PC-9 (cell line): ENCODE measurements at regions not wholly inside any gene's neighbourhood (a gene's known extent, or its start where the extent isn't known, plus 50 kb on each side); places are given as distances from the start of the nearest gene placed in this dataset.

Experiments used
- BruUV-seq: library from RNA; stranded (reverse); fragments of 400-500 nt; replicated peaks from 2 replicates; lab custom pipeline; 2021; lab: Mats Ljungman, UMichigan
- CTCF ChIA-PET: fragments of 300-600 bp; sonication (Branson Sonifier 250); formaldehyde crosslinking; loops from one replicate; lab custom pipeline; 2022; ENCODE audit warnings: antibody characterized with exemption; lab: Charles Lee
- POLR2A ChIA-PET: fragments of 300-600 bp; sonication (Branson Sonifier 250); formaldehyde crosslinking; loops from one replicate; lab custom pipeline; 2022; ENCODE audit warnings: antibody characterized with exemption; ENCODE audit not compliant: unreplicated experiment; lab: Charles Lee
- DNase-seq, 2 experiments: peaks; one replicate each; pipeline versions ENCODE4 v3.0.0 to v3.0.0-alpha.2; 2015 to 2022; ENCODE audit warnings: mixed read lengths in 1 of 2
- H2AFZ ChIP-seq: fragments of 200-600 bp; sonication (generic); 2 replicates; pipeline ENCODE4 v1.8.1; 2017; ENCODE audit warnings: antibody characterized with exemption
- H3F3A ChIP-seq: fragments of 200-600 bp; sonication (generic); 2 replicates; pipeline ENCODE4 v1.8.1; 2017; ENCODE audit warnings: antibody characterized with exemption, mild to moderate bottlenecking, low read depth; ENCODE audit not compliant: insufficient read depth
- H3K27ac ChIP-seq: fragments of 200-600 bp; sonication (generic); 2 replicates; pipeline ENCODE4 v1.6.1; 2016; ENCODE audit warnings: mixed run types
- H3K27me3 ChIP-seq: fragments of 200-600 bp; sonication (generic); 2 replicates; pipeline ENCODE4 v1.6.1; 2016; ENCODE audit warnings: low read depth, mixed run types; ENCODE audit not compliant: insufficient read depth
- H3K36me3 ChIP-seq: fragments of 200-600 bp; sonication (generic); 2 replicates; pipeline ENCODE4 v1.6.1; 2016; ENCODE audit warnings: low read depth, mixed run types
- H3K4me1 ChIP-seq: fragments of 200-600 bp; sonication (generic); replicated peaks from 2 replicates; pipeline ENCODE4 v1.6.1; 2016; ENCODE audit warnings: mixed run types; ENCODE audit not compliant: insufficient read depth
- H3K4me2 ChIP-seq: fragments of 200-600 bp; sonication (generic); 2 replicates; pipeline ENCODE4 v1.6.1; 2017; ENCODE audit warnings: mixed run types
- H3K4me3 ChIP-seq: fragments of 200-600 bp; sonication (generic); 2 replicates; pipeline ENCODE4 v1.6.1; 2016; ENCODE audit warnings: mixed run types
- H3K79me2 ChIP-seq: fragments of 200-600 bp; sonication (generic); 2 replicates; pipeline ENCODE4 v1.6.1; 2017; ENCODE audit warnings: low read depth, mixed run types
- H3K9me2 ChIP-seq: fragments of 200-600 bp; sonication (generic); 2 replicates; pipeline ENCODE4 v1.8.1; 2017; ENCODE audit warnings: mild to moderate bottlenecking; ENCODE audit not compliant: insufficient read depth
- H3K9me3 ChIP-seq: fragments of 200-600 bp; sonication (generic); 2 replicates; pipeline ENCODE4 v1.8.1; 2016; ENCODE audit warnings: low read depth; ENCODE audit not compliant: insufficient read depth
- H4K20me1 ChIP-seq: fragments of 200-600 bp; sonication (generic); 2 replicates; pipeline ENCODE4 v1.8.1; 2017; ENCODE audit not compliant: insufficient read depth
- EZH2 ChIP-seq: fragments of 200-600 bp; sonication (generic); IDR thresholded peaks from 2 replicates; pipeline ENCODE4 v1.8.0; 2017; ENCODE audit warnings: antibody characterized with exemption, low read depth
- intact Hi-C: fragments of 100-400 bp; cut with micrococcal nuclease; formaldehyde crosslinking; loops from one replicate; pipeline ENCODE4 v1.10.0; 2022; ENCODE audit not compliant: unreplicated experiment
- TF ChIP-seq, protein P1 (sequence below): fragments of 200-600 bp; sonication (generic); conservative IDR thresholded peaks from 2 replicates; pipeline ENCODE4 v1.6.1; 2017; ENCODE audit warnings: mixed run types, antibody characterized with exemption, mild to moderate bottlenecking, moderate library complexity

DNA sequence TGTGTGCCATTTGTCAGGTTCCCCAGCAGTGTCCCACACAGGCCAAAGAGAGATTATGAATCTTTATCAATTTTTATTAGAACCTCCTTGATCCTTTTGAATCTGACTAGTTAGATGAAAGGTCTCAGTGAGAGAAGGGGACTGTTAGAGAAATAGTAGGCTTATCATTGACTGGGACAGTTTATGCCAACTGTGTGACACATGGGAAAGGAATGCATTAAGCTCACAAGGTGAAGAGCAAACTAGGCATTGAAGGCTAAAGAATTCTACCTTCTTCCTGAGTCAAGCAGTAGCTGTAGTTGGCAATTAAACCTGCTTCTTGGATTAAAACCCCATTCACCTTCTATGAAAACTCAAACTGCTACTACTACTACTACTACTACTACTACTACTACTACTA lies 389.6 kb upstream of the CDH19 start:
- BruUV-seq, result no TSS peak
- no peaks in the 10 kb centered on the region for H3K9me2 ChIP-seq
- no peaks in the 10 kb centered on the region for H3F3A ChIP-seq
- TF ChIP-seq EZH2, result no peak
- TF ChIP-seq, protein P1, sequence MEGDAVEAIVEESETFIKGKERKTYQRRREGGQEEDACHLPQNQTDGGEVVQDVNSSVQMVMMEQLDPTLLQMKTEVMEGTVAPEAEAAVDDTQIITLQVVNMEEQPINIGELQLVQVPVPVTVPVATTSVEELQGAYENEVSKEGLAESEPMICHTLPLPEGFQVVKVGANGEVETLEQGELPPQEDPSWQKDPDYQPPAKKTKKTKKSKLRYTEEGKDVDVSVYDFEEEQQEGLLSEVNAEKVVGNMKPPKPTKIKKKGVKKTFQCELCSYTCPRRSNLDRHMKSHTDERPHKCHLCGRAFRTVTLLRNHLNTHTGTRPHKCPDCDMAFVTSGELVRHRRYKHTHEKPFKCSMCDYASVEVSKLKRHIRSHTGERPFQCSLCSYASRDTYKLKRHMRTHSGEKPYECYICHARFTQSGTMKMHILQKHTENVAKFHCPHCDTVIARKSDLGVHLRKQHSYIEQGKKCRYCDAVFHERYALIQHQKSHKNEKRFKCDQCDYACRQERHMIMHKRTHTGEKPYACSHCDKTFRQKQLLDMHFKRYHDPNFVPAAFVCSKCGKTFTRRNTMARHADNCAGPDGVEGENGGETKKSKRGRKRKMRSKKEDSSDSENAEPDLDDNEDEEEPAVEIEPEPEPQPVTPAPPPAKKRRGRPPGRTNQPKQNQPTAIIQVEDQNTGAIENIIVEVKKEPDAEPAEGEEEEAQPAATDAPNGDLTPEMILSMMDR, result no peak
- no peaks in the 10 kb centered on the region for H3K36me3 ChIP-seq
- H3K4me3 ChIP-seq, result no peak overlapping the region
- DNase-seq, result peak in 1 of 2 experiments; percentile 11
- H3K27me3 ChIP-seq, result no peaks in the 10 kb centered on the region
- no peaks in the 10 kb centered on the region for H3K79me2 ChIP-seq
- ChIA-PET POLR2A (no interaction called here), CTCF (no interaction called here)
- no peak overlapping the region for H3K4me2 ChIP-seq
- intact Hi-C loops, result no loop called here
- H3K9me3 ChIP-seq, result no peaks in the 10 kb centered on the region
- H3K4me1 ChIP-seq, result no peaks in the 10 kb centered on the region
- H2AFZ ChIP-seq, result no peak overlapping the region
- no peak overlapping the region for H3K27ac ChIP-seq
- H4K20me1 ChIP-seq, result no peaks in the 10 kb centered on the region

DNA sequence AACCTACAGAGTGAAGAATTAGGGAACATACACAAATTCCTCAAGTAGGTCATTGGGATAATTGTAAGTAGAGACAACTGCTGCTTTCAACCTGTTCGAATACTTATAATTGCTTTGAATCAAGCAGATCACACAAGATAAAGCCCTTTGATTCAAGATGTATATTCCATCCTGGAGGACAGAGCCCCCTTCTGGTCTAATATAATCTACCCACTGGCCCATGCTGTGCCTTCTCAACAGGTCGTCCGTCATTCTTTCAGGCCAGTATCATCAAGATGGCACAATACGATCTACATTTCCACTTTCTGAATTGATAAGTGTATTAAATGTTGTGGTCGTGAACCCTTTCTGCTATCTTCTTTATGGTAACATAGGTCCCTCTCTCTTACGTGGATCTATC lies 387.0 kb upstream of the CDH19 start:
- Histone ChIP-seq H3F3A (no peaks in the 10 kb centered on the region), H3K27ac (no peak overlapping the region), H3K9me2 (no peaks in the 10 kb centered on the region), H3K9me3 (no peaks in the 10 kb centered on the region), H3K27me3 (no peaks in the 10 kb centered on the region), H3K79me2 (no peaks in the 10 kb centered on the region), H3K4me3 (no peak overlapping the region), H4K20me1 (no peaks in the 10 kb centered on the region), H3K4me1 (no peaks in the 10 kb centered on the region), H3K4me2 (no peak overlapping the region), H2AFZ (no peak overlapping the region), H3K36me3 (no peaks in the 10 kb centered on the region)
- ChIA-PET CTCF (no interaction called here), POLR2A (no interaction called here)
- intact Hi-C loops, result no loop called here
- TF ChIP-seq, protein P1, result no peak
- no peak for TF ChIP-seq EZH2
- BruUV-seq, result no TSS peak
- no peak for DNase-seq

DNA sequence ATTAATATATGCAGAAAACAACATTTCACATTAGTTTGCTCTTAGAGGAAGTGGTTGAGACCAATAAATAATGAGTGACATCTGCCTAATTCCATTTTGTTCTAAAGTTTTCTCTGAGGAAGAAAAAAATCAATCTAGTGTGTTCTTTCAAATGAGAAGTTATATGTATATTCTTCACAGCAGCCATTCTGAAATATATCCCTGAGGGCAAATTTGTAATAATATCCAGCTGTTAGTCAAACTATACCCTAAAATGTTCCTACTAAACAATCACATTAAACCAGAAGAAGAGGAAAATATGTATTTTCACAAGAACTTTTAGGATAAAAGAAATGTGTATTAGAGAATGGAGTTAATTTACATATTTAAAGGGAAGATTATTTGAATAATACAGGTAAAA lies 375.1 kb upstream of the CDH19 start:
- CTCF ChIA-PET, result no interaction called here
- Histone ChIP-seq H3K9me2 (no peaks in the 10 kb centered on the region), H3K27ac (no peak overlapping the region), H3K9me3 (no peaks in the 10 kb centered on the region), H3K4me1 (no peaks in the 10 kb centered on the region), H4K20me1 (no peaks in the 10 kb centered on the region), H3K4me2 (no peak overlapping the region), H2AFZ (no peak overlapping the region), H3K36me3 (no peaks in the 10 kb centered on the region), H3F3A (no peaks in the 10 kb centered on the region), H3K27me3 (no peaks in the 10 kb centered on the region), H3K4me3 (no peak overlapping the region), H3K79me2 (no peaks in the 10 kb centered on the region)
- TF ChIP-seq, protein P1, result no peak
- TF ChIP-seq EZH2, result no peak
- no TSS peak for BruUV-seq
- no peak for DNase-seq
- POLR2A ChIA-PET, result no interaction called here
- intact Hi-C loops, result no loop called here
